ENCODE measurements at regions not wholly inside any gene's neighbourhood (a gene's known extent, or its start where the extent isn't known, plus 50 kb on each side); places are given as distances from the start of the nearest gene placed in this dataset.

- TF ChIP-seq CTCF (IDR thresholded peaks at IDR 0.05) (no peak), POLR2A (IDR thresholded peaks at IDR 0.05) (no peak)
Measured at GRCh38 chr15:61584410-61584809, 355.3 kb upstream of the RORA start.

All from body of pancreas (tissue), 4 donors.